ENCODE measurements at regions not wholly inside any gene's neighbourhood (a gene's known extent, or its start where the extent isn't known, plus 50 kb on each side); places are given as distances from the start of the nearest gene placed in this dataset.

- TF ChIP-seq CTCF (IDR thresholded peaks at IDR 0.05) (no peak), POLR2A (IDR thresholded peaks at IDR 0.05) (no peak)
Measured at GRCh38 chr5:109987970-109988369, 298.2 kb downstream of the MAN2A1 start.

All from adrenal gland (tissue), 5 donors.